ENCODE measurements at regions not wholly inside any gene's neighbourhood (a gene's known extent, or its start where the extent isn't known, plus 50 kb on each side); places are given as distances from the start of the nearest gene placed in this dataset.
"Not testable (repeated sequence)": the region's sequence is repeated elsewhere in the genome, so short reads cannot be mapped to it uniquely, and the experiment has no call there.

GRCh38 chr22:49011769-49012648, 815.7 kb downstream of the BRD1 start:
- no peak for DNase-seq (ENCODE audit: low read depth in 2 of 3, low spot score in 2 of 3)

GRCh38 chr22:49011379-49011768, 816.3 kb downstream of the BRD1 start:
- DNase-seq (ENCODE audit: low read depth in 2 of 3, low spot score in 2 of 3): no peak

GRCh38 chr22:49010901-49011300, 816.8 kb downstream of the BRD1 start:
- no peak for DNase-seq (ENCODE audit: low read depth in 2 of 3, low spot score in 2 of 3)

GRCh38 chr22:49010070-49010863, 817.4 kb downstream of the BRD1 start:
- no peak for DNase-seq (ENCODE audit: low read depth in 2 of 3, low spot score in 2 of 3)

- no peak for DNase-seq (ENCODE audit: low read depth in 2 of 3, low spot score in 2 of 3)
These were observed 818.2 kb downstream of the BRD1 start for GRCh38 chr22:49009359-49010063.

GRCh38 chr22:49008682-49009235, 818.9 kb downstream of the BRD1 start:
- DNase-seq (ENCODE audit: low read depth in 2 of 3, low spot score in 2 of 3): no peak

GRCh38 chr22:49007013-49007653, 820.5 kb downstream of the BRD1 start:
- no peak for DNase-seq (ENCODE audit: low read depth in 2 of 3, low spot score in 2 of 3)

- DNase-seq (ENCODE audit: low read depth in 2 of 3, low spot score in 2 of 3): no peak
These were observed 821.3 kb downstream of the BRD1 start for GRCh38 chr22:49006207-49007012.

GRCh38 chr22:49005557-49005956, 822.1 kb downstream of the BRD1 start:
- no peak for DNase-seq (ENCODE audit: low read depth in 2 of 3, low spot score in 2 of 3)

- no peak for DNase-seq (ENCODE audit: low read depth in 2 of 3, low spot score in 2 of 3)
These were observed 822.9 kb downstream of the BRD1 start for GRCh38 chr22:49004484-49005399.

- not testable (repeated sequence) for DNase-seq (ENCODE audit: low read depth in 2 of 3, low spot score in 2 of 3)
These were observed 830.1 kb downstream of the BRD1 start for GRCh38 chr22:48997605-48998004.

GRCh38 chr22:48993655-48994054, 834.0 kb downstream of the BRD1 start:
- no peak for DNase-seq (ENCODE audit: low read depth in 2 of 3, low spot score in 2 of 3)

GRCh38 chr22:48984639-48985038, 843.0 kb downstream of the BRD1 start:
- DNase-seq (ENCODE audit: low read depth in 2 of 3, low spot score in 2 of 3): no peak

- DNase-seq (ENCODE audit: low read depth in 2 of 3, low spot score in 2 of 3): no peak
These were observed 845.3 kb downstream of the BRD1 start for GRCh38 chr22:48982321-48982905.

- no peak for DNase-seq (ENCODE audit: low read depth in 2 of 3, low spot score in 2 of 3)
These were observed 846.2 kb downstream of the BRD1 start for GRCh38 chr22:48981371-48982061.

GRCh38 chr22:48980918-48981317, 846.8 kb downstream of the BRD1 start:
- no peak for DNase-seq (ENCODE audit: low read depth in 2 of 3, low spot score in 2 of 3)

GRCh38 chr22:48980409-48980808, 847.3 kb downstream of the BRD1 start:
- DNase-seq (ENCODE audit: low read depth in 2 of 3, low spot score in 2 of 3): no peak

GRCh38 chr22:48979482-48979881, 848.2 kb downstream of the BRD1 start:
- no peak for DNase-seq (ENCODE audit: low read depth in 2 of 3, low spot score in 2 of 3)

Measured in hematopoietic multipotent progenitor cell (in vitro differentiated cells).